ENCODE measurements at regions not wholly inside any gene's neighbourhood (a gene's known extent, or its start where the extent isn't known, plus 50 kb on each side); places are given as distances from the start of the nearest gene placed in this dataset.

DNA sequence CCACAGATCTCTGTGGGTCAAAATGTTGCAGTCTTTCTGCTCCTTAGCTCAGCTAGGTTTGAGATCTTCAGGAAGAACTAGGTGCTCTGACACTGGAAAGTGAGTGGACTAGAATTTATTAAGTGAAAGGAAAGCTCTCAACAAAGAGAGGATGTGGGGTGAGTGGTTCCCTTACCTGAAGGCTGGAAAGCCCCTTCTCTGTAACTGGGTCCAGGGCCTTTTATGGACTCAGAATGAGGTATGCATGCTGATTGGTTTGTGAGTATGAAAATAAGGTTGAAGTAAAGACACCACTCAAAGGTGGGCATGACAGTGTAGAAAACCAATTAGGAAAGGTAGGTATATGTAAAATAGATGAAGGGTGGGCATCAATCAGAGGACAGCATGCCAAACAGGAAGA, 485.5 kb downstream of the CD109 start:
- ATAC-seq = no peak
- Histone ChIP-seq H3K9me2 (ENCODE audit: insufficient read depth) (no peaks in the 10 kb centered on the region), H3K36me3 (ENCODE audit: insufficient read depth) (no peaks in the 10 kb centered on the region), H3K4me2 (no peak overlapping the region), H4K20me1 (replicated peaks; ENCODE audit: insufficient read depth) (no peaks in the 10 kb centered on the region), H3K79me2 (replicated peaks; ENCODE audit: insufficient read depth) (no peaks in the 10 kb centered on the region), H3F3A (replicated peaks; ENCODE audit: low read depth) (no peaks in the 10 kb centered on the region), H3K27me3 (ENCODE audit: insufficient read depth) (no peaks in the 10 kb centered on the region), H3K27ac (ENCODE audit: low read depth) (no peak overlapping the region), H2AFZ (no peak overlapping the region), H3K4me3 (no peak overlapping the region), H3K4me1 (ENCODE audit: insufficient read depth) (no peaks in the 10 kb centered on the region)
- Mint-ChIP-seq H3K27me3 (ENCODE audit: insufficient read depth, low read depth, poor library complexity) (no peaks in the 10 kb centered on the region), H3K9me3 (no peaks in the 10 kb centered on the region), H3K4me3 (no peak overlapping the region), H3K4me1 (no peaks in the 10 kb centered on the region), H3K27ac (no peak overlapping the region), H3K36me3 (ENCODE audit: low read depth) (no peaks in the 10 kb centered on the region)
- no peak for DNase-seq (ENCODE audit: low spot score)
- no peak for TF ChIP-seq POLR2AphosphoS5 (IDR thresholded peaks at IDR 0.05; ENCODE audit: low read depth)
- TF ChIP-seq NANOG (IDR thresholded peaks at IDR 0.05; ENCODE audit: borderline replicate concordance) = no peak
- TF ChIP-seq REST (IDR thresholded peaks at IDR 0.05; ENCODE audit: unreplicated experiment) = no peak
- no peak for TF ChIP-seq EZH2phosphoT487 (IDR thresholded peaks at IDR 0.05; ENCODE audit: unreplicated experiment)
- TF ChIP-seq, protein P1, sequence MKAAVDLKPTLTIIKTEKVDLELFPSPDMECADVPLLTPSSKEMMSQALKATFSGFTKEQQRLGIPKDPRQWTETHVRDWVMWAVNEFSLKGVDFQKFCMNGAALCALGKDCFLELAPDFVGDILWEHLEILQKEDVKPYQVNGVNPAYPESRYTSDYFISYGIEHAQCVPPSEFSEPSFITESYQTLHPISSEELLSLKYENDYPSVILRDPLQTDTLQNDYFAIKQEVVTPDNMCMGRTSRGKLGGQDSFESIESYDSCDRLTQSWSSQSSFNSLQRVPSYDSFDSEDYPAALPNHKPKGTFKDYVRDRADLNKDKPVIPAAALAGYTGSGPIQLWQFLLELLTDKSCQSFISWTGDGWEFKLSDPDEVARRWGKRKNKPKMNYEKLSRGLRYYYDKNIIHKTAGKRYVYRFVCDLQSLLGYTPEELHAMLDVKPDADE (IDR thresholded peaks at IDR 0.05) = no peak
- TF ChIP-seq ZNF114 (CRISPR knock-in tag; IDR thresholded peaks at IDR 0.05) = no peak
- TF ChIP-seq, protein P2, sequence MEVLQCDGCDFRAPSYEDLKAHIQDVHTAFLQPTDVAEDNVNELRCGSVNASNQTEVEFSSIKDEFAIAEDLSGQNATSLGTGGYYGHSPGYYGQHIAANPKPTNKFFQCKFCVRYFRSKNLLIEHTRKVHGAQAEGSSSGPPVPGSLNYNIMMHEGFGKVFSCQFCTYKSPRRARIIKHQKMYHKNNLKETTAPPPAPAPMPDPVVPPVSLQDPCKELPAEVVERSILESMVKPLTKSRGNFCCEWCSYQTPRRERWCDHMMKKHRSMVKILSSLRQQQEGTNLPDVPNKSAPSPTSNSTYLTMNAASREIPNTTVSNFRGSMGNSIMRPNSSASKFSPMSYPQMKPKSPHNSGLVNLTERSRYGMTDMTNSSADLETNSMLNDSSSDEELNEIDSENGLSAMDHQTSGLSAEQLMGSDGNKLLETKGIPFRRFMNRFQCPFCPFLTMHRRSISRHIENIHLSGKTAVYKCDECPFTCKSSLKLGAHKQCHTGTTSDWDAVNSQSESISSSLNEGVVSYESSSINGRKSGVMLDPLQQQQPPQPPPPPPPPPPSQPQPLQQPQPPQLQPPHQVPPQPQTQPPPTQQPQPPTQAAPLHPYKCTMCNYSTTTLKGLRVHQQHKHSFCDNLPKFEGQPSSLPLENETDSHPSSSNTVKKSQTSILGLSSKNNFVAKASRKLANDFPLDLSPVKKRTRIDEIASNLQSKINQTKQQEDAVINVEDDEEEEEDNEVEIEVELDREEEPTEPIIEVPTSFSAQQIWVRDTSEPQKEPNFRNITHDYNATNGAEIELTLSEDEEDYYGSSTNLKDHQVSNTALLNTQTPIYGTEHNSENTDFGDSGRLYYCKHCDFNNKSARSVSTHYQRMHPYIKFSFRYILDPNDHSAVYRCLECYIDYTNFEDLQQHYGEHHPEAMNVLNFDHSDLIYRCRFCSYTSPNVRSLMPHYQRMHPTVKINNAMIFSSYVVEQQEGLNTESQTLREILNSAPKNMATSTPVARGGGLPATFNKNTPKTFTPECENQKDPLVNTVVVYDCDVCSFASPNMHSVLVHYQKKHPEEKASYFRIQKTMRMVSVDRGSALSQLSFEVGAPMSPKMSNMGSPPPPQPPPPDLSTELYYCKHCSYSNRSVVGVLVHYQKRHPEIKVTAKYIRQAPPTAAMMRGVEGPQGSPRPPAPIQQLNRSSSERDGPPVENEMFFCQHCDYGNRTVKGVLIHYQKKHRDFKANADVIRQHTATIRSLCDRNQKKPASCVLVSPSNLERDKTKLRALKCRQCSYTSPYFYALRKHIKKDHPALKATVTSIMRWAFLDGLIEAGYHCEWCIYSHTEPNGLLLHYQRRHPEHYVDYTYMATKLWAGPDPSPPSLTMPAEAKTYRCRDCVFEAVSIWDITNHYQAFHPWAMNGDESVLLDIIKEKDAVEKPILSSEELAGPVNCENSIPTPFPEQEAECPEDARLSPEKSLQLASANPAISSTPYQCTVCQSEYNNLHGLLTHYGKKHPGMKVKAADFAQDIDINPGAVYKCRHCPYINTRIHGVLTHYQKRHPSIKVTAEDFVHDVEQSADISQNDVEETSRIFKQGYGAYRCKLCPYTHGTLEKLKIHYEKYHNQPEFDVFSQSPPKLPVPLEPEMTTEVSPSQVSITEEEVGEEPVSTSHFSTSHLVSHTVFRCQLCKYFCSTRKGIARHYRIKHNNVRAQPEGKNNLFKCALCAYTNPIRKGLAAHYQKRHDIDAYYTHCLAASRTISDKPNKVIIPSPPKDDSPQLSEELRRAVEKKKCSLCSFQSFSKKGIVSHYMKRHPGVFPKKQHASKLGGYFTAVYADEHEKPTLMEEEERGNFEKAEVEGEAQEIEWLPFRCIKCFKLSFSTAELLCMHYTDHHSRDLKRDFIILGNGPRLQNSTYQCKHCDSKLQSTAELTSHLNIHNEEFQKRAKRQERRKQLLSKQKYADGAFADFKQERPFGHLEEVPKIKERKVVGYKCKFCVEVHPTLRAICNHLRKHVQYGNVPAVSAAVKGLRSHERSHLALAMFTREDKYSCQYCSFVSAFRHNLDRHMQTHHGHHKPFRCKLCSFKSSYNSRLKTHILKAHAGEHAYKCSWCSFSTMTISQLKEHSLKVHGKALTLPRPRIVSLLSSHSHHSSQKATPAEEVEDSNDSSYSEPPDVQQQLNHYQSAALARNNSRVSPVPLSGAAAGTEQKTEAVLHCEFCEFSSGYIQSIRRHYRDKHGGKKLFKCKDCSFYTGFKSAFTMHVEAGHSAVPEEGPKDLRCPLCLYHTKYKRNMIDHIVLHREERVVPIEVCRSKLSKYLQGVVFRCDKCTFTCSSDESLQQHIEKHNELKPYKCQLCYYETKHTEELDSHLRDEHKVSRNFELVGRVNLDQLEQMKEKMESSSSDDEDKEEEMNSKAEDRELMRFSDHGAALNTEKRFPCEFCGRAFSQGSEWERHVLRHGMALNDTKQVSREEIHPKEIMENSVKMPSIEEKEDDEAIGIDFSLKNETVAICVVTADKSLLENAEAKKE (CRISPR knock-in tag; IDR thresholded peaks at IDR 0.05) = no peak
- TF ChIP-seq ZNF331 (CRISPR knock-in tag; IDR thresholded peaks at IDR 0.05; ENCODE audit: low read depth) = no peak
- TF ChIP-seq CREB1 (CRISPR knock-in tag; IDR thresholded peaks at IDR 0.05; ENCODE audit: low read depth) = no peak
- TF ChIP-seq JUNB (IDR thresholded peaks at IDR 0.05; ENCODE audit: unreplicated experiment) = no peak
- no peak for TF ChIP-seq STAT1 (IDR thresholded peaks at IDR 0.05; ENCODE audit: unreplicated experiment)
- no peak for TF ChIP-seq CTCF (conservative IDR thresholded peaks at IDR 0.05; ENCODE audit: low read depth in 2 of 2)
- no peak for TF ChIP-seq EZH2 (IDR thresholded peaks at IDR 0.05; ENCODE audit: low read depth, unreplicated experiment)

All from GM23338 (cell line).